Natural killer cell (primary cell): ENCODE measurements at regions not wholly inside any gene's neighbourhood (a gene's known extent, or its start where the extent isn't known, plus 50 kb on each side); places are given as distances from the start of the nearest gene placed in this dataset.

ENCODE experiments used
- ATAC-seq, 3 donors: fragments of 150-1000 bp in 2 of 3; fragments of 200-7000 bp in 1 of 3; cut with Tn5 transposase; 1 replicate in 1 of 3; 2 replicates in 2 of 3; pipeline ENCODE4 v1.10.0; 2021; ENCODE audit warnings: mild to moderate bottlenecking in 2 of 3, moderate library complexity in 2 of 3
- DNase-seq, 2 donors: peaks; one replicate each; pipeline versions ENCODE4 v3.0.0 to v3.0.0-alpha.2; 2013 to 2021; ENCODE audit warnings: mixed read lengths in 1 of 2
- H3K27ac ChIP-seq: one replicate; pipeline ENCODE4 v1.5.1; 2013; ENCODE audit warnings: mild to moderate bottlenecking, low read length
- H3K27me3 ChIP-seq: one replicate; pipeline ENCODE4 v1.6.1; 2013; ENCODE audit warnings: low read length; ENCODE audit not compliant: control insufficient read depth, insufficient read depth
- H3K36me3 ChIP-seq: one replicate; pipeline ENCODE4 v1.6.1; 2013; ENCODE audit warnings: low read length; ENCODE audit not compliant: control insufficient read depth, insufficient read depth
- H3K4me1 ChIP-seq: one replicate; pipeline ENCODE4 v1.6.1; 2013; ENCODE audit warnings: low read length; ENCODE audit not compliant: control insufficient read depth, insufficient read depth
- H3K4me3 ChIP-seq: one replicate; pipeline ENCODE4 v1.5.1; 2013; ENCODE audit warnings: low read length
- H3K9me3 ChIP-seq: one replicate; pipeline ENCODE4 v1.6.1; 2013; ENCODE audit warnings: low read length; ENCODE audit not compliant: control insufficient read depth, insufficient read depth
- H3K27ac Mint-ChIP-seq, 2 donors: one replicate each; pipeline ENCODE4 v1.8.0; 2022; ENCODE audit warnings: mild to moderate bottlenecking in 2 of 2, mixed read lengths in 2 of 2, moderate library complexity in 1 of 2
- H3K27me3 Mint-ChIP-seq, 2 donors: one replicate each; pipeline ENCODE4 v1.8.0; 2022; ENCODE audit warnings: low read depth in 2 of 2, mixed read lengths in 2 of 2
- H3K36me3 Mint-ChIP-seq: one replicate; pipeline ENCODE4 v1.8.0; 2022; ENCODE audit warnings: mixed read lengths
- H3K4me1 Mint-ChIP-seq, 2 donors: one replicate each; pipeline ENCODE4 v1.8.0; 2022; ENCODE audit warnings: mixed read lengths in 2 of 2
- H3K4me3 Mint-ChIP-seq: one replicate; pipeline ENCODE4 v1.8.0; 2022; ENCODE audit warnings: mild to moderate bottlenecking, moderate library complexity, mixed read lengths
- H3K9me3 Mint-ChIP-seq, 2 donors: one replicate each; pipeline ENCODE4 v1.8.0; 2022; ENCODE audit warnings: mixed read lengths in 2 of 2
- CTCF ChIP-seq: fragments of 200-600 bp; IDR thresholded peaks from one replicate; pipeline ENCODE4 v1.8.0; 2022; ENCODE audit warnings: antibody characterized with exemption
- WGBS: methylation state at CpG from one replicate; pipeline ENCODE4 v1.1.7; 2013; ENCODE audit warnings: missing lambda C conversion rate; ENCODE audit not compliant: insufficient coverage; 5-methylcytosine and 5-hydroxymethylcytosine counted together
- intact Hi-C: fragments of 100-400 bp; cut with micrococcal nuclease; formaldehyde crosslinking; loops from one replicate; pipeline ENCODE4 v1.14.2; 2022

DNA sequence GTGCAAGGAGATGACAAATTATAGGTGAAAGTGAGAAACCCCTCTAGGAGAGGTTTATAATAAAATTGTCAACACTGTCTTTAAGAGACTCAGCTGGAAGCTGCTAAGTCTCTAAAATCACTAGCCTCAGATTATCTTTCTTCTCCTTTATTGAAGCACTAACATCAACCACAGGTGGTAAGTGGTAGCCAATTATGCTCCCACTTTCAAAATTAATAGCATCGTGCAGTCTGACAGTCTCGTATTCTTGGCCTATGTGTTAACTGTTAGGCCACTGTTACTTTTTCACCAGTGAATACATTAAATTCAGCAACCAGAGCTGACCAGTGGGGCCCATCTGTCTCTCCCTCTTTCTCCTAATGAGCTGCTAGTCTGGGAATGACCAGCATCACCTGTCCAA lies 674.1 kb downstream of the RAPGEF2 start:
- Mint-ChIP-seq H3K9me3 (peaks cover 4 to 12% of the 10 kb centered on the region in 2 donors), H3K4me3 (no peak overlapping the region), H3K4me1 (no peaks in the 10 kb centered on the region), H3K27ac (no peak overlapping the region), H3K27me3 (no peaks in the 10 kb centered on the region), H3K36me3 (no peaks in the 10 kb centered on the region)
- WGBS, result 89% methylated on average over 2 of the region's 2 CpGs
- intact Hi-C loops, result no loop called here
- Histone ChIP-seq H3K4me1 (no peaks in the 10 kb centered on the region), H3K9me3 (no peaks in the 10 kb centered on the region), H3K4me3 (no peak overlapping the region), H3K27me3 (no peaks in the 10 kb centered on the region), H3K27ac (no peak overlapping the region), H3K36me3 (no peaks in the 10 kb centered on the region)
- no peak for TF ChIP-seq CTCF
- ATAC-seq (no peak), DNase-seq (no peak)

DNA sequence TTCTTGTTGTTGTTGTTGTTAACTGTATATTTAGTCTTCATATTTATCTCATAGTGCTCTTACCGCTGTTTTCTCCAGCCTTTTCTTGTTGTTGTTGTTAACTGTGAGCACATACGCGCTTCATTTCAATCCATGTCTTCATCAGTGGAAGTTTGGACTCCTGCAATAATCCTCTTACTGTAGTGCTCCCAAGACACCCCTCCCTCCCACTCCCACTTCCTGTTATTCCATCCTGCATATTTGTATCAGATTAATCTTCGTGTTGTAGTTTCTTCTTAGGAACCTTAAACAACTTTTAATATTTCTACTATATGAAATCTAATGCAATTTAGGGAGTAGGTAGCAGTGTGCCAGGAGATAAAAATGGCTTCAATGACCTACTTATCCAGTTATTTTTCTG lies 674.8 kb downstream of the RAPGEF2 start:
- H3K36me3 ChIP-seq, result no peaks in the 10 kb centered on the region
- ATAC-seq, result no peak

GRCh38 chr4:159778298-159778697 lies 675.4 kb downstream of the RAPGEF2 start:
- ATAC-seq (no peak), DNase-seq (no peak)
- intact Hi-C loops, result no loop called here
- no peaks in the 10 kb centered on the region for H3K4me1 ChIP-seq
- Mint-ChIP-seq H3K4me3 (no peak overlapping the region), H3K27ac (no peak overlapping the region), H3K9me3 (peaks cover 2 to 8% of the 10 kb centered on the region in 2 donors), H3K36me3 (no peaks in the 10 kb centered on the region), H3K27me3 (no peaks in the 10 kb centered on the region), H3K4me1 (no peaks in the 10 kb centered on the region)
- no peak for TF ChIP-seq CTCF
- no peak overlapping the region for H3K27ac ChIP-seq
- no peaks in the 10 kb centered on the region for H3K27me3 ChIP-seq
- no peaks in the 10 kb centered on the region for H3K9me3 ChIP-seq
- no peaks in the 10 kb centered on the region for H3K36me3 ChIP-seq
- H3K4me3 ChIP-seq, result no peak overlapping the region

More for the DNA sequence above, 674.8 kb downstream of the RAPGEF2 start:
- no peaks in the 10 kb centered on the region for H3K4me1 Mint-ChIP-seq
- no peaks in the 10 kb centered on the region for H3K36me3 Mint-ChIP-seq
- TF ChIP-seq CTCF, result no peak
- 96% methylated on average over 2 of the region's 4 CpGs for WGBS
- peaks cover 4 to 10% of the 10 kb centered on the region in 2 donors for H3K9me3 Mint-ChIP-seq
- H3K9me3 ChIP-seq, result no peaks in the 10 kb centered on the region
- no peak overlapping the region for H3K27ac ChIP-seq
- no peaks in the 10 kb centered on the region for H3K27me3 Mint-ChIP-seq
- no peaks in the 10 kb centered on the region for H3K27me3 ChIP-seq
- intact Hi-C loops, result no loop called here
- H3K27ac Mint-ChIP-seq, result no peak overlapping the region
- no peaks in the 10 kb centered on the region for H3K4me1 ChIP-seq
- DNase-seq, result no peak
- no peak overlapping the region for H3K4me3 Mint-ChIP-seq
- H3K4me3 ChIP-seq, result no peak overlapping the region

DNA sequence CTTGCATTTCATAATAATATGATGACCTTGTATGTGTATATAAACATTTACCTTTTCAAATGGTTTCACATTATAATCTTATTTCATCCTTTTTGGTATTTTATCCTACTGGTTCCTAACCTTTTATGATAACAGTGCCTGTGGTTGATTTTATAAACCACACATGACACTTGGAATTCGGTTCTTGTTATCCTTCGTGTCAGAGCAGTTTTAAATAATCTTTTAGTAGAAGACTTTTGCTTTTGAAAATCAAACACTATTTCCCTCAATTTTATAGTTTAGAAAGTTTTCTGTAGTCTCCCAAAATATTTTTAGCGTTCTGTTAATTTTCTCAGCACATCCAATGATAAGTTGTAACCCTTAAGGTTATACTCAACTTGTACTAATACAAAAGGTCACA lies 676.8 kb downstream of the RAPGEF2 start:
- Mint-ChIP-seq H3K9me3 (peaks cover 5 to 8% of the 10 kb centered on the region in 2 donors), H3K36me3 (no peaks in the 10 kb centered on the region), H3K27ac (no peak overlapping the region), H3K4me3 (no peak overlapping the region), H3K4me1 (no peaks in the 10 kb centered on the region), H3K27me3 (no peaks in the 10 kb centered on the region)
- Histone ChIP-seq H3K4me1 (no peaks in the 10 kb centered on the region), H3K27ac (no peak overlapping the region), H3K4me3 (no peak overlapping the region), H3K27me3 (no peaks in the 10 kb centered on the region), H3K9me3 (no peaks in the 10 kb centered on the region), H3K36me3 (no peaks in the 10 kb centered on the region)
- WGBS, result 78% methylated on average over 1 of the region's 3 CpGs
- ATAC-seq (no peak), DNase-seq (no peak)
- intact Hi-C loops, result no loop called here
- TF ChIP-seq CTCF, result no peak
